Lung microvascular endothelial cell (primary cell): ENCODE measurements at regions not wholly inside any gene's neighbourhood (a gene's known extent, or its start where the extent isn't known, plus 50 kb on each side); places are given as distances from the start of the nearest gene placed in this dataset.
A peak's percentile ranks its signal among the peaks of the same experiment; 100 is the strongest.

Experiments used
- DNase-seq, 2 donors: peaks; one replicate each; pipeline versions ENCODE4 v3.0.0 to v3.0.0-alpha.2; 2010; ENCODE audit warnings: low read depth in 2 of 2

DNA sequence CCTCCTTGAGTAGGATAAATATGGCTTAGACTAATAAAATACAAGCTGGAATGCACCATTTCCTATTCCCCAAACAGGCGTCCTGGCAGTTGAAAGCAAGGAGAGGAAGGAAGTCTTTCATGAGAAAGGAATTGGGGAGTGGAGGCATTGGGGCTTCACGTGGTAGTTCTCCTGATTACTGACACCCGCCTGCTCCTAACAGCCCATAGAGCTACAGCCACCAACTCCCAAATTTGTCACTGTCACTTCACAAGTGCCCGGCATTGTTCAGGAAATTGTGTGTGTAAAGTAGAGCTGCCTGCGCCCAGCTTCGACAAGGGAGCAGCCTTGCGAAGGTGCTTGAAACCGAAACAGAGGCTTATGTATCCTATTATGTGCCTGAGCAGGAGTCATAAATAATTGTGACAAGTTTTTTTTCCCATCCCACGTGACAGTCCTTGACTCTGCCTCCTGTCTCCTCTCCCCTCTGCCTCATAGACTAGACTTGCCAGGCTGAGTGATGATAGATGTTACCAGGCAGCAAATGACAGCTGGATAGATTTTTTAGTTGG lies 301.7 kb upstream of the ZFP64 start:
- DNase-seq: peak; percentile 74 to 96

GRCh38 chr20:52490711-52491430 lies 299.3 kb upstream of the ZFP64 start:
- peak; percentile 11 to 98 for DNase-seq

DNA sequence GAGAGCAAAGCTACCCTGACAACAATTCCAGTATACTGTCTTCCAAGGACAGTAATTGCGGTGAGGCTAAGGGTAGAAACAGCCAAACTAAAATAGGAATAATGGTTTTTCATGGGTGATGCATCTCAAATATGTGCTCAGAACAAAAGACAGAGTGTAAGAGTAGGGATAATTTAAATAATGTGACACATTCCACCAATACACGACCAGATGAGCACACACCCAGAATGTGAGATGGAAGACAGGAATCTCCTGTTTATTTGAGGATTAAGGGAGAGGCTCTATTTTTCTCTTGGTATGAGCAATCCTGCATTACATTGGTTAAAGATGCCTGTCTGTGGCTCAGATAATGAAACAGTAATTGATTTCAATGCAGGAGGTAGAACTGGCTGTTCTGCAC lies 292.9 kb upstream of the ZFP64 start:
- DNase-seq: peak in 1 of 2 donors; percentile 9

GRCh38 chr20:52483382-52483781 lies 291.8 kb upstream of the ZFP64 start:
- no peak for DNase-seq

- DNase-seq: no peak
Measured at GRCh38 chr20:52482044-52482443, 290.5 kb upstream of the ZFP64 start.

DNA sequence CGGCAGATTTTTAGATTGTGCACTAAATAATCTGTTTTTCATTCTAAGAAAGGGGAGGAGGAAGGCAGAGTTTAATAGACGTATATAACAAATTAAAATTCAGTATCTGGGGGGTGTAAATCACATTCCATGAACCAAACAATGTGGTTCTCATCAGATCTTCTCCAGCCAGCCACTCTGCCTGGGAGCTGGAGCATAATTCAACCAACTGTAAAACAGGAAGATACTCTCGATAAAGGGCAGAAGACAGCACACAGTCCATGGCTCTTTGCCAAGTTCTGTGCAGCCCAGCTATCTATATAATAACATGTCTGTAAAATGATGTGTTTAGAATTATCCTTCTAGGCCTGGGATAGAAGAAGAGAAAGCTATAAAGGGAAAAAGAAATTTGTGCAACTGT lies 289.9 kb upstream of the ZFP64 start:
- peak; percentile 48 to 88 for DNase-seq

DNA sequence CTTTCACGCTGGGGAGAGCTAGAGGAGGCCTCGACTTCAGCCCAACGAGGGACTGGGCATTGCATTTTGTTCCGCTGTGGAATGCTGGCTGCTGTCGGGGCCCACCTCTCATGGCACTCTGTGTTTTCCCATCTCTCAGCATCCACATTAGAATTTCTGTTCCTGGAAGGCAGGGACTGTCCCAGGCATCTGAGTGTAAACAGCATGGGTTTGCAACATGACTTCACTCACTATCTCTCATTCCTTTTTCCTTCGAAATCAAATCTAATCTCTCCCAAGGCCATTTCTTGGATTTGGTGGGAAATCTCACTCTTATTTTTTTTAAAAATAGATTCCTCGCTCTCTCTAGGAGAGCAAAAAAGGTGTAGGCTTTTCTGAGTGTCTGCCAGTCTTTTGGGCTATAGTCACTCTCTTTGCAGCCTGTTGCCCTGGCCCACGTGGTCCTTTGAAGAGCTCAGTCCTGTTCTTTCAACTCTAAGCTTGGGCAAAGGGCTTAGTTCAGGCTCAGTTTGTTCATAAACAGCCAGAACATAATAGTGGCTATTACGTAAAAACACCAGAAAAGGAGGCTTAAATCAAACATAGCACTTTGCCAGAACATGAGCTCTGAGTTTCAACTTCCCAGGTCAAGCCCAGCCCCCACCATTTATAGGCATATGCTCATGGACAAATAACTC lies 284.6 kb upstream of the ZFP64 start:
- no peak for DNase-seq

DNA sequence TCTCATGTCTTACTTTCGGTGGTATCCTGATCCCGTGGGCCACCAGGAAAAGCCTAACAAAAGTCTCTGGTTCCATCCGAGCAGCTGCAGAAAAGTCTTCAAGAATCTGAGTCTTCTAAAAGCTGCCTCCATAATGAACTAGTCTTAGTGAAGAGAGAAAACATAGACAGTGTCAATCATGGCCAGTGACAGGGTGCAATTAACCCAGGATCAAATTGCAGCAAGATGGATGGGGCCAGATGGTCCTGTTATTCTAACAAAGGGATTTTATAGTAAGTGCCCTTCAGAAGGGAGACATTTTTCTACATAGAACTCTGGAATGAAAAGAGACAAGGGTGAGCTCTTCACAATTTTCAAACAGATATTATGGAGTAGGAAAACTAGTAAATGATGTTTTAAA lies 281.6 kb upstream of the ZFP64 start:
- DNase-seq: no peak

- no peak for DNase-seq
Measured at GRCh38 chr20:52470561-52470960, 279.0 kb upstream of the ZFP64 start.

GRCh38 chr20:52469128-52469527 lies 277.5 kb upstream of the ZFP64 start:
- peak in 1 of 2 donors; percentile 18 for DNase-seq

DNA sequence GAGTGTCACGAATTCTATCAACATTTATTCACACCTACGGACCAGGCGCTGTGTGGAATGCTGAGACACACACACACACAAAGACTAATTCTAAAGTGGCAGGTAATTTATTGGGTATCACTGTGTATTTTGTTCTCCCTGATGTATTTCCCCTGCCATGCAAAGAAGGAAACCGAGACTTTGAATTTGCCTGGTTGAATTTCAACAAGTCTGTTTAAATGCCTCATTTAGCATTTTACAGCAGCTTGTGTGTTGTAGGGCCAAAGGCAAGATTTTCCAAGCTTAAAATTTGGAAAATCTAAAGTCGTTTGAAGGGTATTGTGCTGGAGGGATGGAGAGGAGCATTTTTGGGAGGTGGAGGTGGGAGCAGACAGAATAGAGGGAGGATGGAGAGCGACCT lies 274.4 kb upstream of the ZFP64 start:
- DNase-seq: no peak

- no peak for DNase-seq
Measured at GRCh38 chr20:52461582-52461981, 270.0 kb upstream of the ZFP64 start.

DNA sequence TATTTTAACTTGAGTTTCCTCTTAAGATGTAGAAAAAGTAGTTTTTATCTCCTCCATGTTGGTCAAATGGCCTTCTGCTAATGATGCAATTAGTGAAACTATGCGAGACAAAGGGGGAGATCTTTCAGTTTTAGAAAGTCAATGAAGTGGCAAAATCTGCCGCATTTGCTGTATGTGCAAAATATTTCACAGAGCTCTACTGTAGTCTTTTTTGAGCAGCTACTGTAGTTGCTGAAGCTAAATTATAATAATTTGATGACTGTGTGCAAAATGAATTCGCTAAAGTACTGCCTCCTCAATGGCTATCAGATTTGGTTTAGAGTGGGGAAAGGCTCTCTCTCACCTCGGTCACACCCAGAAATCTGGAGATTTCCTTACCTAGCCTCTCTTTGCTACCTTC lies 267.6 kb upstream of the ZFP64 start:
- no peak for DNase-seq

- no peak for DNase-seq
Measured at GRCh38 chr20:52457826-52458225, 266.2 kb upstream of the ZFP64 start.

DNA sequence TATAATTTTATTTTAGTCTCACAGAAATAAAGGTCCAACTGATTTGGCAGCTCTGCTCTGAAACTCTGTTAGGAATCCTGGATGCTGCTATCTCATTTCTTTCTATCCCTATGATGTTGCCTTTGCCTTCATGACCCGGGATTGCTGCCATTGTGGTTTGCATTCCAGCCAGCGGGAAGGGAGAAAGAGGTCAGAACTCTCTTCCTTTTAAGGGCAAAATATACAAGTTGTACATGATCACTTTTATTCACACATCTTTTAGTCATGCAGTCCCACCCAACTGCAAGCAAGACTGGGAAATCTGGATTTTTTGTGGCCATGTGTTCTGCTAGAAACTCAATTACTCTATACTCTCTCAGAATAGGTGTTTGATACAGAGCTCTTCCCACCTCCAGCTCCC lies 263.1 kb upstream of the ZFP64 start:
- DNase-seq: peak in 1 of 2 donors; percentile 16

GRCh38 chr20:52448513-52449232 lies 257.1 kb upstream of the ZFP64 start:
- no peak for DNase-seq

GRCh38 chr20:52447225-52447551 lies 255.6 kb upstream of the ZFP64 start:
- no peak for DNase-seq

- peak; percentile 7 to 11 for DNase-seq
Measured at GRCh38 chr20:52446421-52447224, 255.0 kb upstream of the ZFP64 start.

- no peak for DNase-seq
Measured at GRCh38 chr20:52444455-52444854, 252.9 kb upstream of the ZFP64 start.

DNA sequence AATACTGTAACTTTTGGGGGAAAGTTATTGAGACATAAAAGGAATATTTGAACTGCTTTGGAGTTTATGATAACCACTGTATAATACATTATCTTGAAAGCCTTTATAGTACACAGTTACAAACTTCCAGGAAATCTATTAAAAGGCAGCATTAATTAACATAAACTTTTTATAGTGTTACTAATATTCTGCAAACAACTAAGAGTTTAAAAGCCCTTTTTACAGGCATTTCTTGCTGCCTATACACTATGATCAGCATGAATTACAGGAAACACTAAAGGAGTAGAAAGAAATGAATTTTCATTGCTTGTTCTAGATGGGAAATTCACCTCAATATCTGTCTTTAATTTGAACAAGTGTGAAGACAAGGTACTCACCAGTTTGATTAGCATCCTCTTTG lies 252.3 kb upstream of the ZFP64 start:
- DNase-seq: no peak

DNA sequence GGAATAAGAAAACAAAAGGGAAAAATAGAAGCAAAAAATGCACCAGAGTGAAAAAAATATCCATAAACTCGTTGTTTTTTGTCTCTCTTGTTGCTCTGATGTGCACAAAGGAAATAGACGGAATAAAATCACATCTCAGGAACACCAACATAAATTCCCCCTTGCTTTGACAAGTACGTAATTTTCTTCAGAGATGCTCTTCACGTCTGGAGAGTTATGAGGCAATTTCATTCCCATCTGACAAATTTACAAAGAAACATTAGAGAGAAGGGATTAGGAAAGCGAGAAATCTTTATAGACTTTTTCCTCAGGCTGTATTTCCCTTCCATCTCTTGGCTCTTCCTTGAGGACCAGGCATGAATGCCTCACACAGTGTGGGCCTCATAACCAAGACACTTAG lies 250.1 kb upstream of the ZFP64 start:
- no peak for DNase-seq

DNA sequence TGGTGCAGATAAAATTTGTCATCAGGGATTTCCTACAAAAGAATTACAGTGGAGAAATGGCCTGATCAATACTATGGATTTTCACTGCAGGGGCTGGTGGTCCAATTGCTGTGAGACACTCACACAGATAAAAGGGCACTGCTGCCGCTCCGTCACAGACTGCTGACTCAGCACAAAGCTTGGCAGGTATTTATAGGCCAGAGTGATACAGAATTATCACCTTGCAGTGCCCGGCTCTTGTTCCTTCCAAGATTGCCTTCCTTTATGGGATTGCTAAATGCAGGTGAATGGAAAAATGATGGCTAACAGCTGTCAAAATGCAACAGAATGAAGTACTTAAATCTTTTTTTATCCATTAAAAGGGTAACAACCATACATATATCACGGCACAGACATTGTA lies 247.8 kb upstream of the ZFP64 start:
- no peak for DNase-seq
